ENCODE measurements at regions not wholly inside any gene's neighbourhood (a gene's known extent, or its start where the extent isn't known, plus 50 kb on each side); places are given as distances from the start of the nearest gene placed in this dataset.

GRCh38 chr2:223270548-223270947 lies 218.6 kb downstream of the KCNE4 start:
- no peak for TF ChIP-seq CTCF (IDR thresholded peaks at IDR 0.05)
- TF ChIP-seq POLR2AphosphoS5 (IDR thresholded peaks at IDR 0.05), result no peak
- TF ChIP-seq POLR2A (IDR thresholded peaks at IDR 0.05), result no peak
